Kidney (tissue), 13 donors: ENCODE measurements at regions not wholly inside any gene's neighbourhood (a gene's known extent, or its start where the extent isn't known, plus 50 kb on each side); places are given as distances from the start of the nearest gene placed in this dataset.

ENCODE experiments used
- DNase-seq, 5 donors: peaks; one replicate each; pipeline ENCODE4 v3.0.0-alpha.2; 2013 to 2020
- FAIRE-seq: peaks from 2 replicates; lab custom pipeline; 2012; peaks lifted over from hg19 to GRCh38; lab: Jason Lieb, UNC
- H3K27ac ChIP-seq, 2 donors: one replicate each; pipeline ENCODE4 v1.7.0; 2013; ENCODE audit warnings: low read depth in 2 of 2, low read length in 2 of 2, inconsistent platforms in 1 of 2
- H3K27me3 ChIP-seq: one replicate; pipeline ENCODE4 v1.7.1; 2013; ENCODE audit warnings: low read length, inconsistent platforms; ENCODE audit not compliant: control insufficient read depth, insufficient read depth
- H3K36me3 ChIP-seq, 3 donors: one replicate each; pipeline versions ENCODE4 v1.7.0 to v1.7.1; 2013; ENCODE audit warnings: low read length in 3 of 3, control low read depth in 1 of 3, inconsistent platforms in 1 of 3; ENCODE audit not compliant: insufficient read depth in 3 of 3, control insufficient read depth in 2 of 3
- H3K4me1 ChIP-seq, 3 donors: one replicate each; pipeline versions ENCODE4 v1.7.0 to v1.7.1; 2013; ENCODE audit warnings: low read length in 3 of 3, inconsistent platforms in 1 of 3, low read depth in 1 of 3; ENCODE audit not compliant: control insufficient read depth in 2 of 3, insufficient read depth in 2 of 3
- H3K4me3 ChIP-seq, 3 donors: one replicate each; pipeline versions ENCODE4 v1.7.0 to v1.8.1; 2013; ENCODE audit warnings: low read length in 3 of 3, control low read depth in 1 of 3, inconsistent platforms in 1 of 3
- H3K9ac ChIP-seq, 3 donors: one replicate each; pipeline versions ENCODE4 v1.7.0 to v1.7.1; 2013; ENCODE audit warnings: low read length in 3 of 3, control low read depth in 1 of 3, inconsistent platforms in 1 of 3
- H3K9me3 ChIP-seq, 3 donors: one replicate each; pipeline versions ENCODE4 v1.7.0 to v1.7.1; 2013; ENCODE audit warnings: low read length in 3 of 3, control low read depth in 1 of 3, inconsistent platforms in 1 of 3; ENCODE audit not compliant: control insufficient read depth in 2 of 3, insufficient read depth in 1 of 3
- CTCF ChIP-seq: IDR thresholded peaks from 3 replicates; pipeline ENCODE4 v1.5.1; 2012; ENCODE audit warnings: mild to moderate bottlenecking, moderate library complexity, borderline replicate concordance; ENCODE audit not compliant: insufficient read depth; ENCODE audit errors: extremely low read depth
- intact Hi-C: fragments of 100-400 bp; cut with DNase I; formaldehyde crosslinking; loops from one replicate; pipeline ENCODE4 v1.11.1; 2022
- donor health status: control.
- donor health status: control.
- donor health status: control.
- donor health status: control.
- donor health status: control.
- donor health status: DM: yes; HTN: yes; CAD: no.
- donor health status: Normal renal cell carcinoma (clear cell type).

GRCh38 chr15:87610366-87610765 lies 646.2 kb downstream of the NTRK3 start:
- no peaks in the 10 kb centered on the region for H3K4me1 ChIP-seq
- no peak overlapping the region for H3K27ac ChIP-seq
- intact Hi-C loops, result no loop called here
- H3K9ac ChIP-seq, result no peak overlapping the region
- H3K4me3 ChIP-seq, result no peak overlapping the region
- no peaks in the 10 kb centered on the region for H3K9me3 ChIP-seq
- DNase-seq (no peak), FAIRE-seq (no peak)
- H3K27me3 ChIP-seq, result no peaks in the 10 kb centered on the region
- TF ChIP-seq CTCF, result no peak
- no peaks in the 10 kb centered on the region for H3K36me3 ChIP-seq

- no peaks in the 10 kb centered on the region for H3K27me3 ChIP-seq
- H3K36me3 ChIP-seq, result no peaks in the 10 kb centered on the region
- TF ChIP-seq CTCF, result no peak
- no peak overlapping the region for H3K4me3 ChIP-seq
- H3K27ac ChIP-seq, result no peak overlapping the region
- H3K9ac ChIP-seq, result no peak overlapping the region
- intact Hi-C loops, result no loop called here
- H3K4me1 ChIP-seq, result no peaks in the 10 kb centered on the region
- FAIRE-seq, result no peak
- no peak for DNase-seq
- no peaks in the 10 kb centered on the region for H3K9me3 ChIP-seq
Observed at GRCh38 chr15:87609894-87610293, 646.6 kb downstream of the NTRK3 start.

- intact Hi-C loops, result no loop called here
- no peak for TF ChIP-seq CTCF
- Histone ChIP-seq H3K9me3 (no peaks in the 10 kb centered on the region), H3K4me3 (no peak overlapping the region), H3K9ac (no peak overlapping the region), H3K27me3 (no peaks in the 10 kb centered on the region), H3K27ac (no peak overlapping the region), H3K4me1 (no peaks in the 10 kb centered on the region), H3K36me3 (no peaks in the 10 kb centered on the region)
- no peak for FAIRE-seq
- peak in 1 of 5 donors; percentile 39 for DNase-seq
Observed at GRCh38 chr15:87609474-87609873, 647.1 kb downstream of the NTRK3 start.
